ENCODE measurements at regions not wholly inside any gene's neighbourhood (a gene's known extent, or its start where the extent isn't known, plus 50 kb on each side); places are given as distances from the start of the nearest gene placed in this dataset.

DNA sequence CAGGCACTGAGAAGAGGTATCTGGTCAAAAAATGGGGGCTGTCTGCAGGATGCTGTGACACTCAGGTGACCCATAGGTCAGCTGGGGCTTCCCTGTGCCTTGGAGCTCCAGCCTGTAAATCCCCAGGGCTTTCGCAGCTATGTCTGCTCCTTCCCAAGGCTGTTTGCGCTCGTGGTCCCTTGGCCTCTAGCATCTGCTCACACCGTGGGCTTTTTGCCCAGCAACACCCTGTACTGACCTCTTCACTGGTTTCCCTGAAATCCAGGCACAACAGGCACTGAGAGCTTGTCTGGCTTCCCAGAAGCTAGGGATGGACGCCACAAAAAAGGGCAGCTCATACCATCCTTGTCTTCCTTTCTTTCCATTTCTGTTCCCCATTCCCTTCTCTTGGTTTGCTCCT is 280.3 kb upstream of the HABP2 start:
- TF ChIP-seq POLR2AphosphoS5 (IDR thresholded peaks at IDR 0.05; ENCODE audit: low read depth, low read length) = no peak
- TF ChIP-seq TAF1 (IDR thresholded peaks at IDR 0.05; ENCODE audit: borderline replicate concordance, insufficient read depth, low read length) = no peak
- no peak for TF ChIP-seq SIN3A (IDR thresholded peaks at IDR 0.05; ENCODE audit: borderline replicate concordance, insufficient read depth, low read length)
- no peak for TF ChIP-seq FOXP2 (optimal IDR thresholded peaks at IDR 0.05; ENCODE audit: borderline replicate concordance, extremely low read depth, extremely low read length, insufficient read depth)
- TF ChIP-seq, protein P1, sequence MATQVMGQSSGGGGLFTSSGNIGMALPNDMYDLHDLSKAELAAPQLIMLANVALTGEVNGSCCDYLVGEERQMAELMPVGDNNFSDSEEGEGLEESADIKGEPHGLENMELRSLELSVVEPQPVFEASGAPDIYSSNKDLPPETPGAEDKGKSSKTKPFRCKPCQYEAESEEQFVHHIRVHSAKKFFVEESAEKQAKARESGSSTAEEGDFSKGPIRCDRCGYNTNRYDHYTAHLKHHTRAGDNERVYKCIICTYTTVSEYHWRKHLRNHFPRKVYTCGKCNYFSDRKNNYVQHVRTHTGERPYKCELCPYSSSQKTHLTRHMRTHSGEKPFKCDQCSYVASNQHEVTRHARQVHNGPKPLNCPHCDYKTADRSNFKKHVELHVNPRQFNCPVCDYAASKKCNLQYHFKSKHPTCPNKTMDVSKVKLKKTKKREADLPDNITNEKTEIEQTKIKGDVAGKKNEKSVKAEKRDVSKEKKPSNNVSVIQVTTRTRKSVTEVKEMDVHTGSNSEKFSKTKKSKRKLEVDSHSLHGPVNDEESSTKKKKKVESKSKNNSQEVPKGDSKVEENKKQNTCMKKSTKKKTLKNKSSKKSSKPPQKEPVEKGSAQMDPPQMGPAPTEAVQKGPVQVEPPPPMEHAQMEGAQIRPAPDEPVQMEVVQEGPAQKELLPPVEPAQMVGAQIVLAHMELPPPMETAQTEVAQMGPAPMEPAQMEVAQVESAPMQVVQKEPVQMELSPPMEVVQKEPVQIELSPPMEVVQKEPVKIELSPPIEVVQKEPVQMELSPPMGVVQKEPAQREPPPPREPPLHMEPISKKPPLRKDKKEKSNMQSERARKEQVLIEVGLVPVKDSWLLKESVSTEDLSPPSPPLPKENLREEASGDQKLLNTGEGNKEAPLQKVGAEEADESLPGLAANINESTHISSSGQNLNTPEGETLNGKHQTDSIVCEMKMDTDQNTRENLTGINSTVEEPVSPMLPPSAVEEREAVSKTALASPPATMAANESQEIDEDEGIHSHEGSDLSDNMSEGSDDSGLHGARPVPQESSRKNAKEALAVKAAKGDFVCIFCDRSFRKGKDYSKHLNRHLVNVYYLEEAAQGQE (IDR thresholded peaks at IDR 0.05; ENCODE audit: insufficient read depth in 1 of 2, low read depth in 2 of 2, low read length in 2 of 2) = no peak

- TF ChIP-seq FOXP2 (optimal IDR thresholded peaks at IDR 0.05; ENCODE audit: borderline replicate concordance, extremely low read depth, extremely low read length, insufficient read depth) = no peak
- TF ChIP-seq, protein P1 (IDR thresholded peaks at IDR 0.05; ENCODE audit: insufficient read depth in 1 of 2, low read depth in 2 of 2, low read length in 2 of 2) = no peak
- TF ChIP-seq SIN3A (IDR thresholded peaks at IDR 0.05; ENCODE audit: borderline replicate concordance, insufficient read depth, low read length) = no peak
- no peak for TF ChIP-seq POLR2AphosphoS5 (IDR thresholded peaks at IDR 0.05; ENCODE audit: low read depth, low read length)
- TF ChIP-seq TAF1 (IDR thresholded peaks at IDR 0.05; ENCODE audit: borderline replicate concordance, insufficient read depth, low read length) = no peak
These were observed 279.4 kb upstream of the HABP2 start for GRCh38 chr10:113273181-113274163.

- TF ChIP-seq FOXP2 (optimal IDR thresholded peaks at IDR 0.05; ENCODE audit: borderline replicate concordance, extremely low read depth, extremely low read length, insufficient read depth) (no peak), SIN3A (IDR thresholded peaks at IDR 0.05; ENCODE audit: borderline replicate concordance, insufficient read depth, low read length) (no peak), POLR2AphosphoS5 (IDR thresholded peaks at IDR 0.05; ENCODE audit: low read depth, low read length) (no peak), TAF1 (IDR thresholded peaks at IDR 0.05; ENCODE audit: borderline replicate concordance, insufficient read depth, low read length) (no peak)
- TF ChIP-seq, protein P1 (IDR thresholded peaks at IDR 0.05; ENCODE audit: insufficient read depth in 1 of 2, low read depth in 2 of 2, low read length in 2 of 2) = no peak
These were observed 278.6 kb upstream of the HABP2 start for GRCh38 chr10:113274176-113274829.

DNA sequence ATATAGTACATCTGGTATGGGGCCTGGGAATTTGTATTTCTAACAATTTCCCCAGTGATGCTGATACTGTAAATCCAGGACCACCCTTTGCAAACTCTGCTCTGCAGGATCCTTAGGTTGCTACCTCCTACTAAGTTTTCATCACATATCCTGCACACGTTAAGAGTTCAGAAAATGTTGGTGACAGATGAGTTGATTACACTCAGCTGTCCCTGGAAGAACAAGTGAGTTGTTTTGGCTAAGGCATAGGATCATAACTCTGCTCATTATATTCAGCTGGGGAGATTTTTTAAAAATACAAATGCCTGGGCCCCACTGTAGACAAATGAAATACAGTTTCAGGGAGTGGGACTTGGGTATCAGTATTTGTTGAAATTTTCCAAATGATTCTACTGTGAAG is 274.6 kb upstream of the HABP2 start:
- no peak for TF ChIP-seq POLR2AphosphoS5 (IDR thresholded peaks at IDR 0.05; ENCODE audit: low read depth, low read length)
- no peak for TF ChIP-seq FOXP2 (optimal IDR thresholded peaks at IDR 0.05; ENCODE audit: borderline replicate concordance, extremely low read depth, extremely low read length, insufficient read depth)
- no peak for TF ChIP-seq SIN3A (IDR thresholded peaks at IDR 0.05; ENCODE audit: borderline replicate concordance, insufficient read depth, low read length)
- TF ChIP-seq TAF1 (IDR thresholded peaks at IDR 0.05; ENCODE audit: borderline replicate concordance, insufficient read depth, low read length) = no peak
- TF ChIP-seq, protein P1 (IDR thresholded peaks at IDR 0.05; ENCODE audit: insufficient read depth in 1 of 2, low read depth in 2 of 2, low read length in 2 of 2) = no peak

Data from PFSK-1 (cell line).